Mesendoderm (in vitro differentiated cells): ENCODE measurements at regions not wholly inside any gene's neighbourhood (a gene's known extent, or its start where the extent isn't known, plus 50 kb on each side); places are given as distances from the start of the nearest gene placed in this dataset.

Source experiments
- DNase-seq: peaks from one replicate; pipeline ENCODE4 v3.0.0; 2013
- H2AK5ac ChIP-seq: 2 replicates; pipeline ENCODE4 v1.6.1; 2013; ENCODE audit warnings: low read length, inconsistent platforms
- H2BK120ac ChIP-seq: 2 replicates; pipeline ENCODE4 v1.6.1; 2013; ENCODE audit warnings: low read depth, mild to moderate bottlenecking, low read length, moderate library complexity, mixed read lengths
- H2BK15ac ChIP-seq: replicated peaks from 2 replicates; pipeline ENCODE4 v1.6.1; 2013; ENCODE audit warnings: low read depth, mild to moderate bottlenecking, moderate library complexity
- H2BK5ac ChIP-seq: 2 replicates; pipeline ENCODE4 v1.6.1; 2013; ENCODE audit warnings: low read length, inconsistent platforms
- H3K18ac ChIP-seq: 2 replicates; pipeline ENCODE4 v1.6.1; 2013; ENCODE audit warnings: mild to moderate bottlenecking, low read length, mixed read lengths
- H3K23ac ChIP-seq: one replicate; pipeline ENCODE4 v1.6.1; 2013; ENCODE audit warnings: low read length
- H3K27ac ChIP-seq: 2 replicates; pipeline ENCODE4 v1.5.1; 2013; ENCODE audit warnings: low read depth, mild to moderate bottlenecking, inconsistent platforms, low read length, moderate library complexity
- H3K27me3 ChIP-seq: 2 replicates; pipeline ENCODE4 v1.6.1; 2013; ENCODE audit warnings: low read length, control low read depth, mild to moderate bottlenecking, inconsistent platforms; ENCODE audit not compliant: insufficient read depth, poor library complexity
- H3K36me3 ChIP-seq: 2 replicates; pipeline ENCODE4 v1.6.1; 2013; ENCODE audit warnings: low read length, inconsistent platforms; ENCODE audit not compliant: control insufficient read depth, insufficient read depth
- H3K4ac ChIP-seq: one replicate; pipeline ENCODE4 v1.6.1; 2013; ENCODE audit warnings: low read depth, mild to moderate bottlenecking, low read length, moderate library complexity
- H3K4me1 ChIP-seq: 2 replicates; pipeline ENCODE4 v1.6.1; 2013; ENCODE audit warnings: low read depth, low read length, inconsistent platforms; ENCODE audit not compliant: control insufficient read depth
- H3K4me2 ChIP-seq: 2 replicates; pipeline ENCODE4 v1.6.1; 2013; ENCODE audit warnings: low read length
- H3K4me3 ChIP-seq: 2 replicates; pipeline ENCODE4 v1.5.1; 2013; ENCODE audit warnings: mild to moderate bottlenecking, low read length
- H3K56ac ChIP-seq: one replicate; pipeline ENCODE4 v1.6.1; 2013; ENCODE audit warnings: low read length
- H3K79me1 ChIP-seq: 2 replicates; pipeline ENCODE4 v1.6.1; 2013; ENCODE audit warnings: low read length, inconsistent platforms
- H3K79me2 ChIP-seq: 2 replicates; pipeline ENCODE4 v1.6.1; 2013; ENCODE audit warnings: mild to moderate bottlenecking, low read length; ENCODE audit not compliant: control insufficient read depth, insufficient read depth
- H3K9ac ChIP-seq: 2 replicates; pipeline ENCODE4 v1.6.1; 2013; ENCODE audit warnings: low read length, inconsistent platforms
- H4K5ac ChIP-seq: one replicate; pipeline ENCODE4 v1.6.1; 2013; ENCODE audit warnings: low read length
- H4K8ac ChIP-seq: one replicate; pipeline ENCODE4 v1.6.1; 2013; ENCODE audit warnings: low read depth, mild to moderate bottlenecking, control low read depth, low read length, moderate library complexity
- WGBS: extraction: QIAGEN DNeasy Blood & Tissue Kit; methylation state at CpG from one replicate; pipeline ENCODE4 v1.1.7; 2013; ENCODE audit warnings: low lambda C conversion rate, missing lambda C conversion rate; ENCODE audit not compliant: insufficient coverage; ENCODE audit errors: extremely low coverage; 5-methylcytosine and 5-hydroxymethylcytosine counted together

DNA sequence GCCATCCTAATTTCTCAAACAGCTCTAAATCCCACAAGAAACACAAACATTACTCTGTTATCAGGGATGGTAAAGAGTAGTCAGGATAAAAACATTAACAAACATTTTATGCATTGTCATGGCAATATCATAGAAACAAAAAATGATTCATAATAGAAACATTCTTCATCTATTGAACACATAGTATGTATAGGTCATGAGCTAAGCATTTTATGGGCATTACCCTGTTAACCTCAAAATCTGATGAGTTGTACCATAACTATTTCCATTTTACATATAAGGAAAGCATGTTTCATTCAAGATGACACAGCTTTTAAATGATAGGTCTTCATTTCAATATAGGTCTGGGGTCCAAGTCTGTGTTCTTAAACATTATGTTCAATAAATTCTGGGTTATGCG, 344.9 kb downstream of the RND3 start:
- Histone ChIP-seq H4K8ac (no peak overlapping the region), H2BK120ac (no peak overlapping the region), H3K4me1 (peaks cover 3% of the 10 kb centered on the region), H3K79me1 (no peaks in the 10 kb centered on the region), H3K4me2 (no peak overlapping the region), H3K79me2 (no peaks in the 10 kb centered on the region), H3K9ac (no peak overlapping the region), H2BK15ac (no peak overlapping the region), H3K56ac (no peak overlapping the region), H4K5ac (no peak overlapping the region), H3K18ac (no peak overlapping the region), H2BK5ac (no peak overlapping the region), H3K36me3 (no peaks in the 10 kb centered on the region), H3K4me3 (no peak overlapping the region), H3K27ac (no peak overlapping the region), H3K4ac (no peak overlapping the region), H3K23ac (no peak overlapping the region), H2AK5ac (no peak overlapping the region), H3K27me3 (no peaks in the 10 kb centered on the region)
- no peak for DNase-seq
- WGBS: no CpG with 5 or more reads among the region's 1 CpG

DNA sequence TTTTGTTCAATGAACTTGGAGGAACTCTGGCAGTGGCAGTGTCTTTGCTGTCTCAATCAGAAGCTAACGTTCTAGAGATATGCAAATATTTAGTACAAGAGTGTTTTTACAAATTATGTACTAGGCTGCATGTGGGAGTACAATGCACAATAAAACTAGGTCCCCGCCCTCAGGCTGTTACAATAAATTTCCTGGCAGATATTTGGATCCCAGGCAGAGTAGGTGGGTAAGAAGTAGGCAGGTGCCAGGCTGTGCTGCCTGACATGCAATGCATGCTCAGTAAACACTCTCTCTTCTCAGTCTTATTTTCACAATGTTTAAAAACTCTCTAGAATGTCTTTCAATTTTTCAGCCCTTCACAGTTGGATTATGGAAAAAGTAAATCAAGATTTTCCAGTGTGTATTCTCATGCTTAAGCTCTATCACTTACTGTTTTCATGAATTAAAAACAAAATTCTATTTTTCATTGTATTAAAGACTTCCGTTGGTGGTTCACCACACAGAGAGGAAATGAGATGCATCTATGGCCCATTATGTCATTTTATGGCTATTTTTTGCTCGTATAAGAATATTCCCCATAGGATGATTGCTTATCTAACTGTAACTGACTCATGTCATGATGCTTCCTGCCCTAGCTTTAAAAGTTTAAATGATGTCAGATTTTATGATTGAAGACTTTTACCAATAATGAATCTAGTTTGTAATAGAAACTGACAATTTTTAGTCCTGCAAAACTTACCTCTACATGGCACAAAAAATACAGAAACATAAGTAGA, 346.1 kb downstream of the RND3 start:
- Histone ChIP-seq H2BK120ac (no peak overlapping the region), H2BK15ac (no peak overlapping the region), H3K18ac (peak overlapping the region; percentile 40), H3K79me1 (no peaks in the 10 kb centered on the region), H3K9ac (no peak overlapping the region), H3K4me2 (no peak overlapping the region), H3K36me3 (no peaks in the 10 kb centered on the region), H3K27ac (no peak overlapping the region), H4K8ac (no peak overlapping the region), H2BK5ac (no peak overlapping the region), H3K23ac (no peak overlapping the region), H3K27me3 (no peaks in the 10 kb centered on the region), H4K5ac (no peak overlapping the region), H3K56ac (no peak overlapping the region), H3K4me3 (no peak overlapping the region), H3K4me1 (peaks cover 3% of the 10 kb centered on the region), H3K4ac (no peak overlapping the region), H3K79me2 (no peaks in the 10 kb centered on the region), H2AK5ac (no peak overlapping the region)
- no CpG with 5 or more reads among the region's 4 CpGs for WGBS
- no peak for DNase-seq

DNA sequence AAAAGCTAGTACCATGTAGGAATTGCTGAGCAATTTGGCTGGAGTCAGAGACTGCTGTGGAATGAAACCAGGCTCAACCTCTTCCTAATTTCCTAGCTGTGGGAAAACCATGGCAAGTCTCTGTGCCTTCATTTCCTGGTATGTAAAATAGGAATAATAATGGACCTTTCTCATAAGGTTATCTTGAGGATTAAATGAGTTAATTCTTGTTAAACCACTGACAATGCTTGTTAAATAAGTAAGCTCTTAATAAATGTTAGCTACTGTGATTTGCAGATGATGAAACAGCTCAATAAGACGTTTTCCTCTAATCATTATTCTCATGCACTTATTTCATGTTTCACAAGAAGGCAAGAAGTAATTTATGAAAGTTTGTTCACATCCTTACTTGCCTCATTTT, 346.7 kb downstream of the RND3 start:
- no peak overlapping the region for H3K4me3 ChIP-seq
- no peaks in the 10 kb centered on the region for H3K79me2 ChIP-seq

DNA sequence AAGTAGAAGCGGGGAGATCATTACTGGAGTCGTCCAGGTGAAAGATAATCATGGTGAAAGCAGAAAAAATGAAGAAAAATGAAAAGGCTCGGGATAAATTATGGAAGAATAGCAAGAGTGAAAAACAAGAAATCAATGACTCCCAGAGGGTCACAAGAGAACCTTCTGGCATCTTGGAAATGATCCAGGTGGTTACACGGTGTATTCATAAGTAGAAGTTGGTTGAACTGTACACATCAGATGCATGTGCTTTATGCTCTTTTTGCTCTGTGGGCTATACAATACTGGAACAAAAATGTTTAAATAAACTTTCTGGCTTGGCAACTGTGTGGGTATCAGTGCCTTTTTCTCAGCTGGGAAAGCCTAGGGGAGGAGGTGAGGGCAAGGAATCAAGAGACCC, 348.9 kb downstream of the RND3 start:
- no peaks in the 10 kb centered on the region for H3K79me1 ChIP-seq
- H2BK15ac ChIP-seq: no peak overlapping the region
- no peak overlapping the region for H3K9ac ChIP-seq
- no peaks in the 10 kb centered on the region for H3K27me3 ChIP-seq
- H3K23ac ChIP-seq: no peak overlapping the region
- no peak overlapping the region for H2BK120ac ChIP-seq
- H3K4me2 ChIP-seq: no peak overlapping the region
- H2AK5ac ChIP-seq: no peak overlapping the region
- no peak overlapping the region for H3K4ac ChIP-seq
- H4K5ac ChIP-seq: no peak overlapping the region
- H3K36me3 ChIP-seq: no peaks in the 10 kb centered on the region
- no peak overlapping the region for H2BK5ac ChIP-seq
- no peak overlapping the region for H3K4me3 ChIP-seq
- no peaks in the 10 kb centered on the region for H3K79me2 ChIP-seq
- 100% methylated on average over 1 of the region's 4 CpGs for WGBS
- no peak overlapping the region for H3K27ac ChIP-seq
- H3K56ac ChIP-seq: no peak overlapping the region
- DNase-seq: no peak
- H4K8ac ChIP-seq: no peak overlapping the region
- peaks cover 3% of the 10 kb centered on the region for H3K4me1 ChIP-seq
- H3K18ac ChIP-seq: no peak overlapping the region

More for the DNA sequence above, 346.7 kb downstream of the RND3 start:
- Histone ChIP-seq H3K56ac (no peak overlapping the region), H3K27me3 (no peaks in the 10 kb centered on the region), H3K36me3 (no peaks in the 10 kb centered on the region), H3K4me1 (peaks cover 3% of the 10 kb centered on the region), H3K4me2 (no peak overlapping the region), H4K5ac (no peak overlapping the region), H3K4ac (no peak overlapping the region), H3K18ac (no peak overlapping the region), H3K79me1 (no peaks in the 10 kb centered on the region), H2BK120ac (no peak overlapping the region), H3K9ac (no peak overlapping the region), H2BK5ac (no peak overlapping the region), H4K8ac (no peak overlapping the region), H2AK5ac (no peak overlapping the region), H2BK15ac (no peak overlapping the region), H3K23ac (no peak overlapping the region), H3K27ac (no peak overlapping the region)
- no CpG with 5 or more reads among the region's 1 CpG for WGBS
- no peak for DNase-seq

GRCh38 chr2:150137338-150138069, 350.0 kb downstream of the RND3 start:
- Histone ChIP-seq H4K5ac (no peak overlapping the region), H3K56ac (no peak overlapping the region), H3K18ac (no peak overlapping the region), H3K4ac (no peak overlapping the region), H3K79me2 (no peaks in the 10 kb centered on the region), H3K23ac (no peak overlapping the region), H3K9ac (no peak overlapping the region), H3K79me1 (no peaks in the 10 kb centered on the region), H3K4me2 (no peak overlapping the region), H2BK15ac (no peak overlapping the region), H4K8ac (no peak overlapping the region), H3K4me1 (peaks cover 3% of the 10 kb centered on the region), H3K4me3 (no peak overlapping the region), H2BK120ac (no peak overlapping the region), H3K27ac (no peak overlapping the region), H3K27me3 (no peaks in the 10 kb centered on the region), H3K36me3 (no peaks in the 10 kb centered on the region), H2AK5ac (no peak overlapping the region), H2BK5ac (no peak overlapping the region)
- DNase-seq: no peak
- WGBS: no CpG with 5 or more reads among the region's 5 CpGs
